ENCODE measurements at regions not wholly inside any gene's neighbourhood (a gene's known extent, or its start where the extent isn't known, plus 50 kb on each side); places are given as distances from the start of the nearest gene placed in this dataset.

- in situ Hi-C loops (cut with HindIII; ENCODE audit: low sequenced_read_pairs) = no loop called here
Measured at GRCh38 chr2:120524174-120524573, 178.2 kb downstream of the INHBB start.

- in situ Hi-C loops (cut with HindIII; ENCODE audit: low sequenced_read_pairs) = no loop called here
Measured at GRCh38 chr2:120525056-120526046, 179.4 kb downstream of the INHBB start.

GRCh38 chr2:120526047-120526562 is 180.2 kb downstream of the INHBB start:
- in situ Hi-C loops (cut with HindIII; ENCODE audit: low sequenced_read_pairs) = no loop called here

GRCh38 chr2:120526997-120527945 is 181.3 kb downstream of the INHBB start:
- in situ Hi-C loops (cut with HindIII; ENCODE audit: low sequenced_read_pairs) = no loop called here

GRCh38 chr2:120528051-120528692 is 182.2 kb downstream of the INHBB start:
- in situ Hi-C loops (cut with HindIII; ENCODE audit: low sequenced_read_pairs) = no loop called here

- in situ Hi-C loops (cut with HindIII; ENCODE audit: low sequenced_read_pairs) = no loop called here
Measured at GRCh38 chr2:120528693-120529076, 182.7 kb downstream of the INHBB start.

GRCh38 chr2:120530781-120531180 is 184.8 kb downstream of the INHBB start:
- in situ Hi-C loops (cut with HindIII; ENCODE audit: low sequenced_read_pairs) = no loop called here

- in situ Hi-C loops (cut with HindIII; ENCODE audit: low sequenced_read_pairs) = no loop called here
Measured at GRCh38 chr2:120531365-120531764, 185.4 kb downstream of the INHBB start.

- in situ Hi-C loops (cut with HindIII; ENCODE audit: low sequenced_read_pairs) = no loop called here
Measured at GRCh38 chr2:120531863-120532600, 186.1 kb downstream of the INHBB start.

GRCh38 chr2:120533625-120534024 is 187.7 kb downstream of the INHBB start:
- in situ Hi-C loops (cut with HindIII; ENCODE audit: low sequenced_read_pairs) = no loop called here

GRCh38 chr2:120534457-120534856 is 188.5 kb downstream of the INHBB start:
- in situ Hi-C loops (cut with HindIII; ENCODE audit: low sequenced_read_pairs) = no loop called here

GRCh38 chr2:120535081-120535480 is 189.1 kb downstream of the INHBB start:
- in situ Hi-C loops (cut with HindIII; ENCODE audit: low sequenced_read_pairs) = no loop called here

- in situ Hi-C loops (cut with HindIII; ENCODE audit: low sequenced_read_pairs) = no loop called here
Measured at GRCh38 chr2:120536141-120536540, 190.2 kb downstream of the INHBB start.

- in situ Hi-C loops (cut with HindIII; ENCODE audit: low sequenced_read_pairs) = no loop called here
Measured at GRCh38 chr2:120538691-120539423, 192.9 kb downstream of the INHBB start.

GRCh38 chr2:120539424-120539936 is 193.5 kb downstream of the INHBB start:
- in situ Hi-C loops (cut with HindIII; ENCODE audit: low sequenced_read_pairs) = no loop called here

- in situ Hi-C loops (cut with HindIII; ENCODE audit: low sequenced_read_pairs) = no loop called here
Measured at GRCh38 chr2:120539937-120540718, 194.2 kb downstream of the INHBB start.

- in situ Hi-C loops (cut with HindIII; ENCODE audit: low sequenced_read_pairs) = no loop called here
Measured at GRCh38 chr2:120540719-120541552, 194.7 kb upstream of the GLI2 start.

GRCh38 chr2:120541553-120541932 is 194.1 kb upstream of the GLI2 start:
- in situ Hi-C loops (cut with HindIII; ENCODE audit: low sequenced_read_pairs) = no loop called here
